IMR-90 (cell line): ENCODE measurements at regions not wholly inside any gene's neighbourhood (a gene's known extent, or its start where the extent isn't known, plus 50 kb on each side); places are given as distances from the start of the nearest gene placed in this dataset.

Source experiments
- ATAC-seq: fragments of 200-7000 bp; cut with Tn5 transposase; 2 replicates; pipeline ENCODE4 v1.9.1; 2020; ENCODE audit warnings: low read depth, mild to moderate bottlenecking, moderate library complexity
- BruUV-seq: library from RNA; stranded (reverse); fragments of 400-500 nt; replicated peaks from 2 replicates; lab custom pipeline; 2021; lab: Mats Ljungman, UMichigan
- CTCF ChIA-PET: fragments of 300-600 bp; formaldehyde crosslinking; extraction: SDS; loops from one replicate; lab custom pipeline; 2021; ENCODE audit warnings: antibody characterized with exemption; lab: Yijun Ruan, JAX
- POLR2A ChIA-PET: fragments of 300-600 bp; sonication (Branson Sonifier 250); formaldehyde crosslinking; loops from one replicate; lab custom pipeline; 2022; ENCODE audit warnings: antibody characterized with exemption; ENCODE audit not compliant: unreplicated experiment; lab: Charles Lee
- DNase-seq: peaks from one replicate; pipeline ENCODE4 v3.0.0; 2013
- H2AFZ ChIP-seq: replicated peaks from 2 replicates; pipeline ENCODE3; 2013; ENCODE audit warnings: low read length, mild to moderate bottlenecking; ENCODE audit not compliant: poor library complexity
- H2AK5ac ChIP-seq: 2 replicates; pipeline ENCODE4 v1.6.1; 2013; ENCODE audit warnings: low read depth, low read length, inconsistent platforms
- H2AK9ac ChIP-seq: replicated peaks from 2 replicates; pipeline ENCODE3; 2013; ENCODE audit warnings: mild to moderate bottlenecking, low read depth, low read length, moderate library complexity; ENCODE audit not compliant: poor library complexity
- H2BK120ac ChIP-seq: 2 replicates; pipeline ENCODE4 v1.6.1; 2013; ENCODE audit warnings: low read depth, low read length, inconsistent platforms
- H2BK15ac ChIP-seq: 3 replicates; pipeline ENCODE4 v1.6.1; 2013; ENCODE audit warnings: low read depth, low read length, inconsistent platforms
- H2BK20ac ChIP-seq: 2 replicates; pipeline ENCODE4 v1.6.1; 2013; ENCODE audit warnings: low read depth, mild to moderate bottlenecking, inconsistent platforms, low read length, moderate library complexity
- H2BK5ac ChIP-seq: 2 replicates; pipeline ENCODE4 v1.6.1; 2013; ENCODE audit warnings: mild to moderate bottlenecking, low read depth, low read length, inconsistent platforms; ENCODE audit not compliant: poor library complexity, severe bottlenecking
- H3K14ac ChIP-seq: replicated peaks from 2 replicates; pipeline ENCODE4 v1.6.1; 2013; ENCODE audit warnings: low read depth, low read length, inconsistent platforms
- H3K18ac ChIP-seq: 2 replicates; pipeline ENCODE4 v1.6.1; 2013; ENCODE audit warnings: low read depth, low read length, control low read depth
- H3K23ac ChIP-seq: 2 replicates; pipeline ENCODE4 v1.6.1; 2013; ENCODE audit warnings: low read depth, low read length, inconsistent platforms
- H3K27ac ChIP-seq: 2 replicates; pipeline ENCODE4 v1.5.1; 2013; ENCODE audit warnings: mild to moderate bottlenecking, control low read depth, low read length; ENCODE audit not compliant: insufficient read depth
- H3K27me3 ChIP-seq: 2 replicates; pipeline ENCODE4 v1.6.1; 2013; ENCODE audit warnings: low read length; ENCODE audit not compliant: control insufficient read depth, insufficient read depth
- H3K36me3 ChIP-seq: 2 replicates; pipeline ENCODE4 v1.6.1; 2013; ENCODE audit warnings: low read length, mixed read lengths; ENCODE audit not compliant: control insufficient read depth, insufficient read depth
- H3K4ac ChIP-seq: 2 replicates; pipeline ENCODE4 v1.6.1; 2013; ENCODE audit warnings: low read depth, low read length, inconsistent platforms
- H3K4me1 ChIP-seq: 2 replicates; pipeline ENCODE4 v1.6.1; 2013; ENCODE audit warnings: low read length, mixed read lengths; ENCODE audit not compliant: control insufficient read depth, insufficient read depth
- H3K4me2 ChIP-seq: 2 replicates; pipeline ENCODE4 v1.6.1; 2013; ENCODE audit warnings: low read depth, mild to moderate bottlenecking, control low read depth, low read length, moderate library complexity
- H3K4me3 ChIP-seq: 2 replicates; pipeline ENCODE4 v1.5.1; 2013; ENCODE audit warnings: low read depth, mild to moderate bottlenecking, control low read depth, low read length, moderate library complexity; ENCODE audit not compliant: insufficient read depth
- H3K56ac ChIP-seq: 2 replicates; pipeline ENCODE4 v1.6.1; 2013; ENCODE audit warnings: low read length, inconsistent platforms; ENCODE audit not compliant: insufficient read depth; ENCODE audit errors: extremely low read depth
- H3K79me1 ChIP-seq, 2 experiments: 2 replicates each; pipeline ENCODE4 v1.6.1; 2013; ENCODE audit warnings: low read length in 2 of 2, inconsistent platforms in 1 of 2, low read depth in 1 of 2
- H3K9ac ChIP-seq: 2 replicates; pipeline ENCODE4 v1.6.1; 2013; ENCODE audit warnings: low read depth, low read length, control low read depth
- H3K9me1 ChIP-seq: 2 replicates; pipeline ENCODE4 v1.6.1; 2013; ENCODE audit warnings: low read length, inconsistent platforms; ENCODE audit not compliant: insufficient read depth
- H3K9me3 ChIP-seq: 2 replicates; pipeline ENCODE4 v1.6.1; 2013; ENCODE audit warnings: low read length; ENCODE audit not compliant: control insufficient read depth, insufficient read depth
- H4K20me1 ChIP-seq: 2 replicates; pipeline ENCODE4 v1.6.1; 2013; ENCODE audit warnings: low read length, inconsistent platforms; ENCODE audit not compliant: insufficient read depth
- H4K5ac ChIP-seq: 2 replicates; pipeline ENCODE4 v1.6.1; 2013; ENCODE audit warnings: mild to moderate bottlenecking, low read depth, low read length, control low read depth
- H4K8ac ChIP-seq, 2 experiments: 2 replicates each; pipeline ENCODE4 v1.6.1; 2013; ENCODE audit warnings: low read depth in 2 of 2, low read length in 2 of 2, control low read depth in 1 of 2, inconsistent platforms in 1 of 2
- H4K91ac ChIP-seq: 2 replicates; pipeline ENCODE4 v1.6.1; 2013; ENCODE audit warnings: low read depth, low read length, inconsistent platforms; ENCODE audit not compliant: insufficient read depth
- CHD1 ChIP-seq: IDR thresholded peaks from 2 replicates; pipeline ENCODE4 v1.6.1; 2012; ENCODE audit warnings: low read depth, low read length, improper control_type of control experiment
- FOS ChIP-seq: fragments of 150-350 bp; IDR thresholded peaks from 2 replicates; pipeline ENCODE4 v1.6.1; 2016; ENCODE audit warnings: low read depth, low read length
- MAFK ChIP-seq: IDR thresholded peaks from 2 replicates; pipeline ENCODE4 v1.6.1; 2012; ENCODE audit warnings: low read depth, low read length, improper control_type of control experiment
- MXI1 ChIP-seq: IDR thresholded peaks from 2 replicates; pipeline ENCODE4 v1.6.1; 2012; ENCODE audit warnings: low read depth, mild to moderate bottlenecking, low read length, moderate library complexity, borderline replicate concordance
- NFE2L2 ChIP-seq: fragments of 150-350 bp; IDR thresholded peaks from 2 replicates; pipeline ENCODE4 v1.6.1; 2016; ENCODE audit warnings: low read depth, mild to moderate bottlenecking, low read length
- POLR2A ChIP-seq: IDR thresholded peaks from 2 replicates; pipeline ENCODE4 v1.6.1; 2012; ENCODE audit warnings: mild to moderate bottlenecking, low read depth, low read length
- RAD21 ChIP-seq: IDR thresholded peaks from 2 replicates; pipeline ENCODE4 v1.6.1; 2012; ENCODE audit warnings: low read length, improper control_type of control experiment
- RFX5 ChIP-seq: IDR thresholded peaks from 2 replicates; pipeline ENCODE4 v1.8.0; 2012; ENCODE audit warnings: low read depth, mild to moderate bottlenecking, low read length, moderate library complexity
- WGBS, 2 experiments: methylation state at CpG; one replicate each; pipeline versions ENCODE4 v1.1.5 to v1.1.7; 2013; ENCODE audit warnings: missing lambda C conversion rate in 2 of 2; ENCODE audit not compliant: insufficient read length in 1 of 2; ENCODE audit errors: extremely low coverage in 2 of 2; 5-methylcytosine and 5-hydroxymethylcytosine counted together
- dilution Hi-C: fragments of 300-500 bp; cut with HindIII; formaldehyde crosslinking; loops from one replicate; pipeline ENCODE4 v1.14.3; 2018; ENCODE audit warnings: low sequenced_read_pairs; ENCODE audit not compliant: unreplicated experiment
- in situ Hi-C: fragments of 300-500 bp; cut with MboI; formaldehyde crosslinking; loops from 3 replicates; pipeline ENCODE4 v1.14.3; 2019; ENCODE audit warnings: low sequenced_read_pairs, inconsistent platforms, mixed read lengths
- intact Hi-C: fragments of 100-400 bp; cut with micrococcal nuclease; formaldehyde crosslinking; loops from 2 replicates; pipeline ENCODE4 v1.10.0; 2022
- TF ChIP-seq, protein P1 (sequence below): conservative IDR thresholded peaks from 2 replicates; pipeline ENCODE4 v1.5.1; 2012; ENCODE audit warnings: mild to moderate bottlenecking, low read depth, low read length, improper control_type of control experiment
- TF ChIP-seq, protein P2 (sequence below): fragments of 150-350 bp; IDR thresholded peaks from 2 replicates; pipeline ENCODE4 v1.6.1; 2017; ENCODE audit warnings: mild to moderate bottlenecking, antibody characterized with exemption, low read length, low read depth
- TF ChIP-seq, protein P3 (sequence below): fragments of 150-350 bp; IDR thresholded peaks from 2 replicates; pipeline ENCODE4 v1.6.1; 2016; ENCODE audit warnings: low read depth, mild to moderate bottlenecking, low read length, moderate library complexity, borderline replicate concordance

DNA sequence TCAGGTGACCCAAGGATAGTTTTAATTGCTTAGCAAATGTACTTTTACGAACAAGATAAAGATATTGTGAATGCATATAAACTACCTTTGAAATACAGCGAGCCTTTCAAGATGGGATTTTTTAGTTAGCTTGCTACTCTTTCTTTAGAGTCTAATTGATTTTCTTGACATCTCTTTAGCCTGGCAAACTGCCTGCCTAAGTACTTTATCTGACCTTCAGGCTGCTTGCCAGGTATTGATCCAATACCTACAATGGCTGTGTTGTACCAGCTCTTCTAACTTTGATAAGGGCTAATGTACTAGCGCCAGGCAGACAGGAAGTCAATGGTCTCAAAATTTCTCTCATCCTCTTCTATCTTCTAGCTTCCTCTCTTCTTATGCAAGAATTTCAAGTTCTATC is 414.4 kb upstream of the ACVR2A start:
- Histone ChIP-seq H4K91ac (no peak overlapping the region), H3K9me1 (no peaks in the 10 kb centered on the region), H2BK20ac (no peak overlapping the region), H3K27ac (no peak overlapping the region), H2BK120ac (no peak overlapping the region), H2BK15ac (no peak overlapping the region), H3K14ac (no peak overlapping the region), H3K79me1 (no peaks in the 10 kb centered on the region), H3K4me3 (no peak overlapping the region), H2BK5ac (no peak overlapping the region), H3K9ac (no peak overlapping the region), H3K27me3 (no peaks in the 10 kb centered on the region), H4K20me1 (no peaks in the 10 kb centered on the region), H2AK5ac (no peak overlapping the region), H2AFZ (no peak overlapping the region), H3K18ac (no peak overlapping the region), H3K4me2 (no peak overlapping the region), H4K8ac (no peak overlapping the region), H2AK9ac (no peak overlapping the region), H3K4me1 (no peaks in the 10 kb centered on the region), H3K36me3 (no peaks in the 10 kb centered on the region), H3K9me3 (no peaks in the 10 kb centered on the region; the same call in 1 of the 2 replicates), H3K23ac (no peak overlapping the region), H4K5ac (no peak overlapping the region), H3K56ac (no peak overlapping the region), H3K4ac (no peak overlapping the region)
- in situ Hi-C loops (no loop called here), dilution Hi-C loops (no loop called here), intact Hi-C loops (no loop called here)
- DNase-seq (no peak), ATAC-seq (no peak)
- no CpG with 5 or more reads among the region's 3 CpGs for WGBS, 2 experiments
- no TSS peak for BruUV-seq
- ChIA-PET CTCF (interaction anchor here (0.6 kb wide), 1 partner anchor 1424 kb away, joined by 3 read pairs; no protein-coding TSS in a partner anchor), POLR2A (no interaction called here)
- no peak for TF ChIP-seq RAD21
- TF ChIP-seq FOS = no peak
- no peak for TF ChIP-seq POLR2A
- TF ChIP-seq CHD1 = no peak
- no peak for TF ChIP-seq RFX5
- TF ChIP-seq MXI1 = no peak
- TF ChIP-seq MAFK = no peak
- TF ChIP-seq, protein P1, sequence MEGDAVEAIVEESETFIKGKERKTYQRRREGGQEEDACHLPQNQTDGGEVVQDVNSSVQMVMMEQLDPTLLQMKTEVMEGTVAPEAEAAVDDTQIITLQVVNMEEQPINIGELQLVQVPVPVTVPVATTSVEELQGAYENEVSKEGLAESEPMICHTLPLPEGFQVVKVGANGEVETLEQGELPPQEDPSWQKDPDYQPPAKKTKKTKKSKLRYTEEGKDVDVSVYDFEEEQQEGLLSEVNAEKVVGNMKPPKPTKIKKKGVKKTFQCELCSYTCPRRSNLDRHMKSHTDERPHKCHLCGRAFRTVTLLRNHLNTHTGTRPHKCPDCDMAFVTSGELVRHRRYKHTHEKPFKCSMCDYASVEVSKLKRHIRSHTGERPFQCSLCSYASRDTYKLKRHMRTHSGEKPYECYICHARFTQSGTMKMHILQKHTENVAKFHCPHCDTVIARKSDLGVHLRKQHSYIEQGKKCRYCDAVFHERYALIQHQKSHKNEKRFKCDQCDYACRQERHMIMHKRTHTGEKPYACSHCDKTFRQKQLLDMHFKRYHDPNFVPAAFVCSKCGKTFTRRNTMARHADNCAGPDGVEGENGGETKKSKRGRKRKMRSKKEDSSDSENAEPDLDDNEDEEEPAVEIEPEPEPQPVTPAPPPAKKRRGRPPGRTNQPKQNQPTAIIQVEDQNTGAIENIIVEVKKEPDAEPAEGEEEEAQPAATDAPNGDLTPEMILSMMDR = no peak
- TF ChIP-seq, protein P2, sequence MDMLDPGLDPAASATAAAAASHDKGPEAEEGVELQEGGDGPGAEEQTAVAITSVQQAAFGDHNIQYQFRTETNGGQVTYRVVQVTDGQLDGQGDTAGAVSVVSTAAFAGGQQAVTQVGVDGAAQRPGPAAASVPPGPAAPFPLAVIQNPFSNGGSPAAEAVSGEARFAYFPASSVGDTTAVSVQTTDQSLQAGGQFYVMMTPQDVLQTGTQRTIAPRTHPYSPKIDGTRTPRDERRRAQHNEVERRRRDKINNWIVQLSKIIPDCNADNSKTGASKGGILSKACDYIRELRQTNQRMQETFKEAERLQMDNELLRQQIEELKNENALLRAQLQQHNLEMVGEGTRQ = no peak
- TF ChIP-seq, protein P3, sequence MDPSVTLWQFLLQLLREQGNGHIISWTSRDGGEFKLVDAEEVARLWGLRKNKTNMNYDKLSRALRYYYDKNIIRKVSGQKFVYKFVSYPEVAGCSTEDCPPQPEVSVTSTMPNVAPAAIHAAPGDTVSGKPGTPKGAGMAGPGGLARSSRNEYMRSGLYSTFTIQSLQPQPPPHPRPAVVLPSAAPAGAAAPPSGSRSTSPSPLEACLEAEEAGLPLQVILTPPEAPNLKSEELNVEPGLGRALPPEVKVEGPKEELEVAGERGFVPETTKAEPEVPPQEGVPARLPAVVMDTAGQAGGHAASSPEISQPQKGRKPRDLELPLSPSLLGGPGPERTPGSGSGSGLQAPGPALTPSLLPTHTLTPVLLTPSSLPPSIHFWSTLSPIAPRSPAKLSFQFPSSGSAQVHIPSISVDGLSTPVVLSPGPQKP = no peak
- TF ChIP-seq NFE2L2 = no peak
